CD8-positive, alpha-beta memory T cell (primary cell): ENCODE measurements at regions not wholly inside any gene's neighbourhood (a gene's known extent, or its start where the extent isn't known, plus 50 kb on each side); places are given as distances from the start of the nearest gene placed in this dataset.

Experiments used
- CTCF ChIA-PET: fragments of 350-600 bp; sonication (Branson Sonifier 250); formaldehyde crosslinking; loops from one replicate; lab custom pipeline; 2021; ENCODE audit warnings: antibody characterized with exemption; lab: Charles Lee
- POLR2A ChIA-PET: fragments of 350-600 bp; sonication (Branson Sonifier 250); formaldehyde crosslinking; loops from one replicate; lab custom pipeline; 2021; ENCODE audit warnings: antibody characterized with exemption; lab: Charles Lee
- DNase-seq, 5 donors: peaks; one replicate each; pipeline versions ENCODE4 v3.0.0 to v3.0.0-alpha.2; 2020 to 2022; ENCODE audit warnings: mixed read lengths in 1 of 5
- H3K27ac ChIP-seq: one replicate; pipeline ENCODE4 v1.7.0; 2013; ENCODE audit warnings: low read depth, mild to moderate bottlenecking, low read length, moderate library complexity
- H3K27me3 ChIP-seq: 2 replicates; pipeline ENCODE4 v1.7.0; 2013; ENCODE audit warnings: low read length, mild to moderate bottlenecking; ENCODE audit not compliant: insufficient read depth, poor library complexity, severe bottlenecking
- H3K36me3 ChIP-seq: 2 replicates; pipeline ENCODE4 v1.7.0; 2013; ENCODE audit warnings: mild to moderate bottlenecking, low read length, moderate library complexity; ENCODE audit not compliant: insufficient read depth
- H3K4me1 ChIP-seq: 2 replicates; pipeline ENCODE4 v1.7.0; 2013; ENCODE audit warnings: mild to moderate bottlenecking, low read length, moderate library complexity; ENCODE audit not compliant: insufficient read depth
- H3K4me3 ChIP-seq: 2 replicates; pipeline ENCODE4 v1.7.0; 2013; ENCODE audit warnings: mild to moderate bottlenecking, low read length
- H3K9me3 ChIP-seq: 2 replicates; pipeline ENCODE4 v1.7.0; 2013; ENCODE audit warnings: mild to moderate bottlenecking, low read length
- H3K27ac Mint-ChIP-seq, 8 donors: one replicate each; pipeline ENCODE4 v1.8.0; 2020 to 2021; ENCODE audit warnings: mixed read lengths in 8 of 8, mild to moderate bottlenecking in 6 of 8, inconsistent platforms in 3 of 8, moderate library complexity in 3 of 8
- H3K27me3 Mint-ChIP-seq, 2 donors: one replicate each; pipeline ENCODE4 v1.8.0; 2020 to 2021; ENCODE audit warnings: mixed read lengths in 2 of 2, mild to moderate bottlenecking in 1 of 2, moderate library complexity in 1 of 2
- H3K36me3 Mint-ChIP-seq, 3 donors: one replicate each; pipeline ENCODE4 v1.8.0; 2020 to 2021; ENCODE audit warnings: mixed read lengths in 3 of 3, inconsistent platforms in 1 of 3, mild to moderate bottlenecking in 1 of 3
- H3K4me1 Mint-ChIP-seq, 3 donors: one replicate each; pipeline ENCODE4 v1.8.0; 2020 to 2021; ENCODE audit warnings: mixed read lengths in 3 of 3, inconsistent platforms in 1 of 3, mild to moderate bottlenecking in 1 of 3
- H3K4me3 Mint-ChIP-seq, 7 donors: one replicate each; pipeline ENCODE4 v1.8.0; 2020 to 2021; ENCODE audit warnings: mixed read lengths in 7 of 7, mild to moderate bottlenecking in 6 of 7, moderate library complexity in 4 of 7, inconsistent platforms in 2 of 7
- H3K9me3 Mint-ChIP-seq, 5 donors: one replicate each; pipeline ENCODE4 v1.8.0; 2020 to 2022; ENCODE audit warnings: mixed read lengths in 5 of 5, mild to moderate bottlenecking in 3 of 5, moderate library complexity in 2 of 5, inconsistent platforms in 1 of 5

DNA sequence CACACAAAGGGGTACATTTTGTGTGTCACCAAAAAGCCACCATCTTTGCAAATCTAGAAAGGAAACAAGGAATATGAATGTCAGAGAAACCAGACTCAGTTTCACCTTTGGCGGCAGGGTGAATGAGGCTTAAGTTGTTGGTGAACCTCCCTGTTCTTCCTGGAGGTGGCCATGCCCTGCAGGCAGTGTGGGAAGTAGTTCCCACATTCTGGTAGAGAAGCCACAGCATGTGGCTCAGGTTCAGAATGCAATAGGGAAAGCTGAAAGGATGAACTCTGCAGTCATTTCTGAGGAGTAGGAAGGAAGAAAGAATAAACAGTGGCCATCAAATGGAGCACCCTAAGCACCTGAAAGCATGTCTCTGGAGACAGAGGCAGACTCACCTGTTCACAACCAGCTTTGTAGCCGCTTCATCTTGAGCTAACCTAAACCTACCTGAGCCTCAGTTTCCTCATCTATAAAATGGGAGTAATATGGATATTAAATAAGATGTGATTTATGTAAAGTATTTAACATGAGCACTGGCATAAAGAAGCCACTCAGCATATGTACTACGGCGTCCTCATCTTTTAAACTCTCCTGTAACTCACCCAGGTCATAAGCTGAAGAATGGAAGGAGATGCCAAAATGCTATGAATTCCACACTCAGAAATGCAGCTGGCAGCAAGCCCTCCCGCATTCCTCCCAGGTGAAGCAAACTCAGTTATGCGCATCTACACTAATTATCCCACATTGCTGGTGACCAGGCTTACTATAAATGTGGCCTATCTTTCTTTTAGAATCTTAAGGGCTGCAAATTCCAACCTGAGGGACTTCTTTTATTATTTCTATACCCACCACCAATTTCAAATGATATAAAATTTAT is 86.0 kb downstream of the ZNF608 start:
- Mint-ChIP-seq H3K9me3 (no peaks in the 10 kb centered on the region), H3K27ac (peak overlapping the region in 1 of 8 donors; percentile 21), H3K27me3 (no peaks in the 10 kb centered on the region), H3K4me1 (no peaks in the 10 kb centered on the region), H3K36me3 (no peaks in the 10 kb centered on the region), H3K4me3 (no peak overlapping the region)
- CTCF ChIA-PET = no interaction called here
- Histone ChIP-seq H3K27me3 (no peaks in the 10 kb centered on the region), H3K4me1 (no peaks in the 10 kb centered on the region), H3K4me3 (no peak overlapping the region), H3K36me3 (no peaks in the 10 kb centered on the region), H3K27ac (no peak overlapping the region), H3K9me3 (no peaks in the 10 kb centered on the region)
- POLR2A ChIA-PET = no interaction called here
- no peak for DNase-seq

DNA sequence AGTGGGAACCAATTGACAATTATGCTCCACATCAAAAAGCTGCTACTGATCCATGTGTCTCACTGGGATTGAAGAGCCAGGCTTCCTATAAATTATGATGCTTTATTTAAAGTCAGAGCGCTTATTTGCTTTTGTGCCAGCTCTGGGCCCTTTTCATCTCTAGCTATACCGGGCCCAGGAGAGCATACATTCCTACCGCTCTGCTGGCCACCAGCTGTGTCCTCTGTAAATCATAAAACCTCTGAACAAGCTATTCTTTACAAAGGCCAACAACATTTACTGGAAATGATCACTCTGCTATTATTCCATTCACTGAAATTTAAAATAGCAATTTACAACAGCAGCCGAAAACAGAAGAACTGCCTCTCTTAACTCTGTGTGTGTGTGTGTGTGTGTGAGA is 86.6 kb downstream of the ZNF608 start:
- Histone ChIP-seq H3K9me3 (no peaks in the 10 kb centered on the region), H3K36me3 (no peaks in the 10 kb centered on the region), H3K4me1 (no peaks in the 10 kb centered on the region), H3K4me3 (no peak overlapping the region), H3K27me3 (no peaks in the 10 kb centered on the region), H3K27ac (no peak overlapping the region)
- Mint-ChIP-seq H3K36me3 (no peaks in the 10 kb centered on the region), H3K4me3 (no peak overlapping the region), H3K4me1 (no peaks in the 10 kb centered on the region), H3K27ac (no peak overlapping the region), H3K27me3 (no peaks in the 10 kb centered on the region), H3K9me3 (no peaks in the 10 kb centered on the region)
- DNase-seq = no peak
- POLR2A ChIA-PET = no interaction called here
- CTCF ChIA-PET = no interaction called here

DNA sequence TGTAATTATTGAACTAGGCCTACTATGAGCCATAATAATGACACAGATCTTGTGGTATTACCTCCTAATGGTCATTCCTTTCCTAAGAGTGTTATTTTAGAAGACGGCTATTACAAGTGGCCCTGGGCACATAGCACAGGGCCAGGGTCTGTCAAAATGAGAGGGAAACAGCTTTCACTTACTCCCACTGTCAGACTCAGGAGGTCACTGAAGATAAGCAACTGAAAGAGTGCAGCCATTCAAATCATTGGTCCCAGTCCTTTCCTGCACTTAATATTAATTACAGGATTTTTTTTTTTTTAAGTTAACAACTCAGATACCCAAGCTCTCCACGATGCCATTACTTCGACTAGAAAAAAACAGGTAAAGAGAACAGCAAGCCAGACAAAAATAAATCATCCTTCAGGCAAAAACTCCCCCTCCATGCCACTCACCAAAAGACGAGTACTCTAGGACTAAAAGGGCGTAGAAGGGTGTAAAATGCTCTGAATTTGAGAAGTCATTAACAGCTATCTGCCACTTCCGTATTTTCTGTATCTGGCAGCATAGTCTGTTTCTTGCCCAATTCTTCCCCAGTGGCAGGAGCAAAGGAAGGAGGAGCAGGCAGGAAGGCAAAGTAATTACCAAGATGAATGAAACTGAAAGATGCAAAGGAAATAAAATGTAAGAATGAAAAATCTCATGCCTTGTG is 87.4 kb downstream of the ZNF608 start:
- Mint-ChIP-seq H3K4me3 (no peak overlapping the region), H3K36me3 (no peaks in the 10 kb centered on the region), H3K27me3 (no peaks in the 10 kb centered on the region), H3K9me3 (no peaks in the 10 kb centered on the region), H3K4me1 (no peaks in the 10 kb centered on the region), H3K27ac (no peak overlapping the region)
- H3K27ac ChIP-seq = no peak overlapping the region
- no peaks in the 10 kb centered on the region for H3K9me3 ChIP-seq
- no peaks in the 10 kb centered on the region for H3K27me3 ChIP-seq
- CTCF ChIA-PET = no interaction called here
- POLR2A ChIA-PET = no interaction called here
- H3K4me1 ChIP-seq = no peaks in the 10 kb centered on the region
- H3K36me3 ChIP-seq = no peaks in the 10 kb centered on the region
- DNase-seq = no peak
- H3K4me3 ChIP-seq = no peak overlapping the region

DNA sequence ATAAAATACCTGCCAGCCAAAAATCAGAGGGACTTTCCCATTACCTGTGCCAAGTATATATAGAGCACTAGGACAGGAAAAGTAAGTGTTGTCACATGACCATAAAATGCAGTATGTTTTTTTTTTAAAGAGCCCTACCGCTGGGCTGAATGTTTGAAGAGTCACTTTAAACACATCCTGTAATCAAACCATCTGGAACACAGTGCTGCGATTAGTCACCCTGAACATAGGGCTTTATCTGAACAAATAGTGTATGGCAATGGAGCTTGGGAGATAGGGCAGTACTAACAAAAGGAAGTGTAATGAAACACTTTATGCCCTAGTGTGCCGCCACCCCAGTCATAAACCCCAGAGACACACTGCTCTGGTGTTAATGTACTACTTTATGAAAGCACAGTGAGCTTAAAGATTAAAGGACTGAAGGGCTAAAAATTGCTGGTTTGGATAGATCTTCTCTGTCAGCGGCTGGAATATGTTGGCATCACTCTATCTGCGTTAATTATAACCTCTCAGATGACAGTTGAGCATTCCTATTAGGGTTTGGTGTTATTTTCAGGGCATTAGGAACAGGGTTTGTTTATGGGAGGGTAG is 90.4 kb downstream of the ZNF608 start:
- no peak overlapping the region for H3K27ac ChIP-seq
- H3K4me3 Mint-ChIP-seq = no peak overlapping the region
- peaks cover 0 to 5% (median 0%) of the 10 kb centered on the region in 5 donors for H3K9me3 Mint-ChIP-seq
- no peaks in the 10 kb centered on the region for H3K9me3 ChIP-seq
- peaks cover 0 to 2% (median 0%) of the 10 kb centered on the region in 3 donors for H3K36me3 Mint-ChIP-seq
- peaks cover 13% of the 10 kb centered on the region for H3K4me1 ChIP-seq
- H3K4me3 ChIP-seq = no peak overlapping the region
- peaks cover 0 to 4% of the 10 kb centered on the region in 2 donors for H3K27me3 Mint-ChIP-seq
- no peaks in the 10 kb centered on the region for H3K36me3 ChIP-seq
- CTCF ChIA-PET = no interaction called here
- H3K27me3 ChIP-seq = peaks cover 8% of the 10 kb centered on the region
- no peak for DNase-seq
- H3K27ac Mint-ChIP-seq = no peak overlapping the region
- POLR2A ChIA-PET = no interaction called here
- H3K4me1 Mint-ChIP-seq = peaks cover 2 to 7% (median 7%) of the 10 kb centered on the region in 3 donors

DNA sequence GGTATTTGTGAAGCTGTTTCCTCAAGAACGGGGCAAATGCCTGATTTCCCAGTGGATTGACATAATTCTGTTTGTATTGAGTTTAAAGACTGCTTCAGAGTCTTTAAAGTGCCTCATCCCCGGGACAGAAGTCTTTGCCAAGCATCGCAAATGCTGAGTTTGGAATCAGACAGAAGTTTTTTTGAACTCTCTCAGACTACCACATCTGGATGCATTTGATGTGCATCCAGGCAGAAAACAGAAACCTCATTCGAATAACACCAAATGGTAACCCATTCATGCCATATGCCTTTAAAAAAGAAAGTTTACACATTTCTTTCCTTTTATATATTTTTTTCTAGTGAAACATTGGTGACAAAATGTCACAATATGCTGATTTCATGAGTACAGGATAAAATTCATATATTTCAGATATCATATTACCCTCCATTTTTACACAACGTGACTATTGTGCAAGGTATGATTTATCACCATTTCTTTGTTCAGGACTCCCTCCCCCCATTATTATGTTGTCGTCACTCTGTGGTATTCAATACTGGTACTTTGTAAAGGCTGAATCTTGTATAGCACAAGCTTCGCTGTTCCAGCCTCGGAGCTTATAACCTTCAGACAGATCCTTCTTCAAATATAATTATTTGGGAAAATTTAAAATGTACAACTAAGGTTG is 91.1 kb downstream of the ZNF608 start:
- Histone ChIP-seq H3K9me3 (no peaks in the 10 kb centered on the region), H3K27me3 (peaks cover 13% of the 10 kb centered on the region), H3K27ac (no peak overlapping the region), H3K4me1 (peaks cover 18% of the 10 kb centered on the region), H3K4me3 (no peak overlapping the region), H3K36me3 (no peaks in the 10 kb centered on the region)
- H3K36me3 Mint-ChIP-seq = peaks cover 0 to 2% (median 0%) of the 10 kb centered on the region in 3 donors
- H3K9me3 Mint-ChIP-seq = peaks cover 0 to 5% (median 0%) of the 10 kb centered on the region in 5 donors
- POLR2A ChIA-PET = no interaction called here
- no peak overlapping the region for H3K27ac Mint-ChIP-seq
- CTCF ChIA-PET = no interaction called here
- H3K4me3 Mint-ChIP-seq = no peak overlapping the region
- peaks cover 2 to 12% (median 7%) of the 10 kb centered on the region in 3 donors for H3K4me1 Mint-ChIP-seq
- no peak for DNase-seq
- peaks cover 0 to 4% of the 10 kb centered on the region in 2 donors for H3K27me3 Mint-ChIP-seq

DNA sequence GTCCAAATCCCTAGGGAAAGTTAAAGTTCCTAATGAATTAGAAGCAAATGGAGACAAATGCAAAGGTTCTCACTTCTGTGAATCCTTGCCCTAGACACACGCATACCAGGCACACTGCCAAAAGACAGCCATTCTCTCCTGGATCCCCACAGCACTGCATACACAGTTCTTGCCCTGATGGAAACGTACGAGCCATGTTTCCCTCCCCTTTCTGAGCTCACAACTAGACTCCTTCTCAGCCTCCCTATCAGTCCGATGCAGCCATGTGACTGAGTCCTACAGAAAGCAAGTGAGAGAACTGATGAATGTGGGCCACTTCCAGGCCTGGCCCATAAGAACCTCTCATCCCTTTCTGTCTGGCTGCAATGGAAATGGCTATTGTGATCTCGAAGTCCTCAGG is 92.0 kb downstream of the ZNF608 start:
- Histone ChIP-seq H3K4me1 (peaks cover 27% of the 10 kb centered on the region), H3K36me3 (no peaks in the 10 kb centered on the region), H3K27me3 (peaks cover 13% of the 10 kb centered on the region), H3K9me3 (no peaks in the 10 kb centered on the region), H3K4me3 (no peak overlapping the region), H3K27ac (no peak overlapping the region)
- peaks cover 0 to 5% (median 0%) of the 10 kb centered on the region in 5 donors for H3K9me3 Mint-ChIP-seq
- ChIA-PET CTCF (no interaction called here), POLR2A (no interaction called here)
- H3K36me3 Mint-ChIP-seq = peaks cover 0 to 2% (median 0%) of the 10 kb centered on the region in 3 donors
- no peak overlapping the region for H3K27ac Mint-ChIP-seq
- H3K4me1 Mint-ChIP-seq = peaks cover 8 to 22% (median 14%) of the 10 kb centered on the region in 3 donors
- DNase-seq = no peak
- H3K27me3 Mint-ChIP-seq = peaks cover 0 to 5% of the 10 kb centered on the region in 2 donors
- no peak overlapping the region for H3K4me3 Mint-ChIP-seq

DNA sequence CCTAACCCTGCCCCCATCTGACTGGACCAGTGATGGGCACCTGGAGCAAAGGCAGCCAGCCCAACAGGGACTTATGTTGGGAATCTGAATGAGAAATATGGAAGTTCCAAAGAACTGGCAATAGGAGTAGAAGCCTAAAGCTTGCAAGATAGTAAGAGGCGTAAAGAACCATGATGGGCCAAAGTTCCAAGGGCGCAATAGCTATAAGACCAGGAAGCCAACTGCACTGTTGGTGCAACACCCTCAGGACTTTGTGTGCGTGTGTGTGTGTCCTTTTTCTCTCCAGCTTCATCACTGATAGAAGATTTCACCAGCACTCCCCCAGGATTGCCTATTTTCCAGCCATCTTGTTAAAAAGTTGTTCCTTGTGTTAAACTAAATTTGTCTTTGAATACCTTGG is 92.8 kb downstream of the ZNF608 start:
- CTCF ChIA-PET = no interaction called here
- Histone ChIP-seq H3K9me3 (no peaks in the 10 kb centered on the region), H3K4me1 (peaks cover 34% of the 10 kb centered on the region), H3K36me3 (no peaks in the 10 kb centered on the region), H3K4me3 (no peak overlapping the region), H3K27me3 (peaks cover 13% of the 10 kb centered on the region), H3K27ac (no peak overlapping the region)
- Mint-ChIP-seq H3K27ac (no peak overlapping the region), H3K4me3 (no peak overlapping the region), H3K4me1 (peaks cover 10 to 26% (median 18%) of the 10 kb centered on the region in 3 donors), H3K9me3 (peaks cover 0 to 5% (median 0%) of the 10 kb centered on the region in 5 donors), H3K27me3 (peaks cover 0 to 5% of the 10 kb centered on the region in 2 donors), H3K36me3 (peaks cover 0 to 2% (median 0%) of the 10 kb centered on the region in 3 donors)
- POLR2A ChIA-PET = no interaction called here
- no peak for DNase-seq
